ENCODE measurements at regions not wholly inside any gene's neighbourhood (a gene's known extent, or its start where the extent isn't known, plus 50 kb on each side); places are given as distances from the start of the nearest gene placed in this dataset.

- H3K9me2 ChIP-seq (replicated peaks; ENCODE audit: insufficient read depth, low read length) = no peaks in the 10 kb centered on the region
- H3K79me2 ChIP-seq (ENCODE audit: low read length) = no peaks in the 10 kb centered on the region
- H3K36me3 ChIP-seq (replicated peaks; ENCODE audit: insufficient read depth, low read length) = no peaks in the 10 kb centered on the region
- no peaks in the 10 kb centered on the region for H3K27me3 ChIP-seq (replicated peaks; ENCODE audit: insufficient read depth, low read length)
- TF ChIP-seq EZH2phosphoT487 (IDR thresholded peaks at IDR 0.05; ENCODE audit: low read length) (no peak), EZH2 (optimal IDR thresholded peaks at IDR 0.05; ENCODE audit: low read depth, low read length) (no peak), CTCF (IDR thresholded peaks at IDR 0.05; ENCODE audit: low read length) (no peak)
- DNase-seq = no peak
- no peaks in the 10 kb centered on the region for H3K9me3 ChIP-seq (replicated peaks; ENCODE audit: insufficient read depth, low read length)
- H3K9ac ChIP-seq (ENCODE audit: low read length) = no peak overlapping the region
- H3K4me2 ChIP-seq (ENCODE audit: low read depth, low read length) = no peak overlapping the region
- no peaks in the 10 kb centered on the region for H3K4me1 ChIP-seq (ENCODE audit: low read length)
- no peak overlapping the region for H3K27ac ChIP-seq (ENCODE audit: low read length)
- no peaks in the 10 kb centered on the region for H3F3A ChIP-seq (ENCODE audit: insufficient read depth, low read length)
- H3K4me3 ChIP-seq (ENCODE audit: low read length) = no peak overlapping the region
- H2AFZ ChIP-seq (ENCODE audit: low read length) = no peak overlapping the region
- no peaks in the 10 kb centered on the region for H4K20me1 ChIP-seq (ENCODE audit: insufficient read depth, low read length)
These were observed 487.2 kb downstream of the ENC1 start for GRCh38 chr5:74153255-74153790.

GRCh38 chr5:74152625-74153254, 487.8 kb downstream of the ENC1 start:
- Histone ChIP-seq H2AFZ (ENCODE audit: low read length) (no peak overlapping the region), H3K27me3 (replicated peaks; ENCODE audit: insufficient read depth, low read length) (no peaks in the 10 kb centered on the region), H3K9me2 (replicated peaks; ENCODE audit: insufficient read depth, low read length) (no peaks in the 10 kb centered on the region), H3K27ac (ENCODE audit: low read length) (no peak overlapping the region), H3K79me2 (ENCODE audit: low read length) (no peaks in the 10 kb centered on the region), H3F3A (ENCODE audit: insufficient read depth, low read length) (no peaks in the 10 kb centered on the region), H3K36me3 (replicated peaks; ENCODE audit: insufficient read depth, low read length) (no peaks in the 10 kb centered on the region), H3K4me2 (ENCODE audit: low read depth, low read length) (no peak overlapping the region), H3K9me3 (replicated peaks; ENCODE audit: insufficient read depth, low read length) (no peaks in the 10 kb centered on the region), H3K4me3 (ENCODE audit: low read length) (no peak overlapping the region), H3K9ac (ENCODE audit: low read length) (no peak overlapping the region), H4K20me1 (ENCODE audit: insufficient read depth, low read length) (no peaks in the 10 kb centered on the region), H3K4me1 (ENCODE audit: low read length) (no peaks in the 10 kb centered on the region)
- DNase-seq = no peak
- TF ChIP-seq EZH2phosphoT487 (IDR thresholded peaks at IDR 0.05; ENCODE audit: low read length) = no peak
- TF ChIP-seq CTCF (IDR thresholded peaks at IDR 0.05; ENCODE audit: low read length) = no peak
- TF ChIP-seq EZH2 (optimal IDR thresholded peaks at IDR 0.05; ENCODE audit: low read depth, low read length) = no peak

- Histone ChIP-seq H2AFZ (ENCODE audit: low read length) (no peak overlapping the region), H3F3A (ENCODE audit: insufficient read depth, low read length) (no peaks in the 10 kb centered on the region), H3K79me2 (ENCODE audit: low read length) (no peaks in the 10 kb centered on the region), H3K4me1 (ENCODE audit: low read length) (no peaks in the 10 kb centered on the region), H3K9me2 (replicated peaks; ENCODE audit: insufficient read depth, low read length) (no peaks in the 10 kb centered on the region), H4K20me1 (ENCODE audit: insufficient read depth, low read length) (no peaks in the 10 kb centered on the region), H3K27me3 (replicated peaks; ENCODE audit: insufficient read depth, low read length) (no peaks in the 10 kb centered on the region), H3K36me3 (replicated peaks; ENCODE audit: insufficient read depth, low read length) (no peaks in the 10 kb centered on the region), H3K27ac (ENCODE audit: low read length) (no peak overlapping the region), H3K9me3 (replicated peaks; ENCODE audit: insufficient read depth, low read length) (no peaks in the 10 kb centered on the region), H3K4me2 (ENCODE audit: low read depth, low read length) (no peak overlapping the region), H3K9ac (ENCODE audit: low read length) (no peak overlapping the region), H3K4me3 (ENCODE audit: low read length) (no peak overlapping the region)
- no peak for DNase-seq
- TF ChIP-seq EZH2 (optimal IDR thresholded peaks at IDR 0.05; ENCODE audit: low read depth, low read length) = no peak
- TF ChIP-seq CTCF (IDR thresholded peaks at IDR 0.05; ENCODE audit: low read length) = no peak
- no peak for TF ChIP-seq EZH2phosphoT487 (IDR thresholded peaks at IDR 0.05; ENCODE audit: low read length)
These were observed 488.4 kb downstream of the ENC1 start for GRCh38 chr5:74152136-74152535.
